ENCODE measurements at regions not wholly inside any gene's neighbourhood (a gene's known extent, or its start where the extent isn't known, plus 50 kb on each side); places are given as distances from the start of the nearest gene placed in this dataset.

GRCh38 chr2:239467281-239467955, 66.6 kb upstream of the HDAC4 start:
- no peak for TF ChIP-seq CTCF (IDR thresholded peaks at IDR 0.05)
- no peak for TF ChIP-seq POLR2AphosphoS5 (IDR thresholded peaks at IDR 0.05)
- TF ChIP-seq POLR2A (IDR thresholded peaks at IDR 0.05) = peak in 1 of 4 donors; percentile 16

Data from stomach (tissue), 4 donors.